ENCODE measurements at regions not wholly inside any gene's neighbourhood (a gene's known extent, or its start where the extent isn't known, plus 50 kb on each side); places are given as distances from the start of the nearest gene placed in this dataset.

- H3K9me3 ChIP-seq: no peaks in the 10 kb centered on the region
- H3K27me3 ChIP-seq: peaks cover 12% of the 10 kb centered on the region; the same call in 1 of the 2 replicates
- H3K36me3 ChIP-seq: no peaks in the 10 kb centered on the region
- H3K4me3 ChIP-seq: no peak overlapping the region
- no peak for DNase-seq
Measured at GRCh38 chr5:3007577-3007976, 256.1 kb upstream of the IRX2 start.

GRCh38 chr5:3006961-3007551 is 255.6 kb upstream of the IRX2 start:
- no peak for DNase-seq
- H3K36me3 ChIP-seq: no peaks in the 10 kb centered on the region
- peaks cover under 1% of the 10 kb centered on the region; the same call in 1 of the 2 replicates for H3K9me3 ChIP-seq
- no peak overlapping the region for H3K4me3 ChIP-seq
- peaks cover 12% of the 10 kb centered on the region; the same call in 1 of the 2 replicates for H3K27me3 ChIP-seq

GRCh38 chr5:3006526-3006925 is 255.0 kb upstream of the IRX2 start:
- Histone ChIP-seq H3K4me3 (no peak overlapping the region), H3K36me3 (no peaks in the 10 kb centered on the region), H3K9me3 (peaks cover 3% of the 10 kb centered on the region; the same call in 1 of the 2 replicates), H3K27me3 (peaks cover 12% of the 10 kb centered on the region; the same call in 1 of the 2 replicates)
- DNase-seq: no peak

- no peak for DNase-seq
- peaks cover 14% of the 10 kb centered on the region; the same call in 1 of the 2 replicates for H3K27me3 ChIP-seq
- H3K9me3 ChIP-seq: peaks cover 3% of the 10 kb centered on the region; the same call in 1 of the 2 replicates
- no peaks in the 10 kb centered on the region for H3K36me3 ChIP-seq
- no peak overlapping the region for H3K4me3 ChIP-seq
Measured at GRCh38 chr5:3004361-3005080, 253.0 kb upstream of the IRX2 start.

GRCh38 chr5:3002230-3002629 is 250.8 kb upstream of the IRX2 start:
- no peak for DNase-seq
- H3K36me3 ChIP-seq: no peaks in the 10 kb centered on the region
- H3K27me3 ChIP-seq: peaks cover 8% of the 10 kb centered on the region; the same call in 1 of the 2 replicates
- H3K9me3 ChIP-seq: peaks cover 3% of the 10 kb centered on the region; the same call in 1 of the 2 replicates
- no peak overlapping the region for H3K4me3 ChIP-seq

- no peak for DNase-seq
- H3K9me3 ChIP-seq: peaks cover 3% of the 10 kb centered on the region; the same call in 1 of the 2 replicates
- no peaks in the 10 kb centered on the region for H3K36me3 ChIP-seq
- peaks cover 4% of the 10 kb centered on the region; the same call in 1 of the 2 replicates for H3K27me3 ChIP-seq
- no peak overlapping the region for H3K4me3 ChIP-seq
Measured at GRCh38 chr5:3000631-3001030, 249.2 kb upstream of the IRX2 start.

- DNase-seq: no peak
- peaks cover 2% of the 10 kb centered on the region; the same call in 1 of the 2 replicates for H3K27me3 ChIP-seq
- H3K9me3 ChIP-seq: peaks cover 3% of the 10 kb centered on the region; the same call in 1 of the 2 replicates
- no peaks in the 10 kb centered on the region for H3K36me3 ChIP-seq
- no peak overlapping the region for H3K4me3 ChIP-seq
Measured at GRCh38 chr5:2999926-3000325, 248.4 kb upstream of the IRX2 start.

GRCh38 chr5:2998106-2998505 is 246.6 kb upstream of the IRX2 start:
- Histone ChIP-seq H3K9me3 (peaks cover 3% of the 10 kb centered on the region; the same call in 1 of the 2 replicates), H3K36me3 (no peaks in the 10 kb centered on the region), H3K27me3 (peaks cover 2% of the 10 kb centered on the region; the same call in 1 of the 2 replicates), H3K4me3 (no peak overlapping the region)
- no peak for DNase-seq

- Histone ChIP-seq H3K9me3 (peaks cover 3% of the 10 kb centered on the region; the same call in 1 of the 2 replicates), H3K4me3 (no peak overlapping the region), H3K27me3 (peaks cover 2% of the 10 kb centered on the region; the same call in 1 of the 2 replicates), H3K36me3 (no peaks in the 10 kb centered on the region)
- no peak for DNase-seq
Measured at GRCh38 chr5:2997179-2997578, 245.7 kb upstream of the IRX2 start.

GRCh38 chr5:2996687-2997086 is 245.2 kb upstream of the IRX2 start:
- no peak for DNase-seq
- H3K9me3 ChIP-seq: no peaks in the 10 kb centered on the region; the same call in 1 of the 2 replicates
- no peak overlapping the region for H3K4me3 ChIP-seq
- peaks cover 2% of the 10 kb centered on the region; the same call in 1 of the 2 replicates for H3K27me3 ChIP-seq
- H3K36me3 ChIP-seq: no peaks in the 10 kb centered on the region

GRCh38 chr5:2996248-2996647 is 244.8 kb upstream of the IRX2 start:
- no peaks in the 10 kb centered on the region; the same call in 1 of the 2 replicates for H3K27me3 ChIP-seq
- no peaks in the 10 kb centered on the region; the same call in 1 of the 2 replicates for H3K9me3 ChIP-seq
- H3K36me3 ChIP-seq: no peaks in the 10 kb centered on the region
- no peak overlapping the region for H3K4me3 ChIP-seq
- DNase-seq: peak; percentile 95

- H3K27me3 ChIP-seq: no peaks in the 10 kb centered on the region; the same call in 1 of the 2 replicates
- DNase-seq: no peak
- no peaks in the 10 kb centered on the region for H3K36me3 ChIP-seq
- H3K4me3 ChIP-seq: no peak overlapping the region
- no peaks in the 10 kb centered on the region; the same call in 1 of the 2 replicates for H3K9me3 ChIP-seq
Measured at GRCh38 chr5:2995667-2996066, 244.2 kb upstream of the IRX2 start.

GRCh38 chr5:2995035-2995434 is 243.6 kb upstream of the IRX2 start:
- Histone ChIP-seq H3K36me3 (no peaks in the 10 kb centered on the region), H3K9me3 (no peaks in the 10 kb centered on the region; the same call in 1 of the 2 replicates), H3K4me3 (no peak overlapping the region), H3K27me3 (no peaks in the 10 kb centered on the region; the same call in 1 of the 2 replicates)
- no peak for DNase-seq

- no peaks in the 10 kb centered on the region; the same call in 1 of the 2 replicates for H3K27me3 ChIP-seq
- no peaks in the 10 kb centered on the region for H3K9me3 ChIP-seq
- no peak overlapping the region for H3K4me3 ChIP-seq
- DNase-seq: no peak
- no peaks in the 10 kb centered on the region for H3K36me3 ChIP-seq
Measured at GRCh38 chr5:2993771-2994170, 242.3 kb upstream of the IRX2 start.

- Histone ChIP-seq H3K36me3 (no peaks in the 10 kb centered on the region), H3K9me3 (no peaks in the 10 kb centered on the region), H3K4me3 (no peak overlapping the region)
Measured at GRCh38 chr5:2993301-2993700, 241.8 kb upstream of the IRX2 start.

GRCh38 chr5:2992806-2993205 is 241.3 kb upstream of the IRX2 start:
- no peak overlapping the region for H3K4me3 ChIP-seq
- no peaks in the 10 kb centered on the region for H3K9me3 ChIP-seq
- H3K36me3 ChIP-seq: no peaks in the 10 kb centered on the region
- no peaks in the 10 kb centered on the region for H3K27me3 ChIP-seq
- no peak for DNase-seq

More at GRCh38 chr5:2993301-2993700, 241.8 kb upstream of the IRX2 start:
- no peaks in the 10 kb centered on the region; the same call in 1 of the 2 replicates for H3K27me3 ChIP-seq
- DNase-seq: no peak

- no peak overlapping the region for H3K4me3 ChIP-seq
- DNase-seq: no peak
- H3K27me3 ChIP-seq: no peaks in the 10 kb centered on the region
- no peaks in the 10 kb centered on the region for H3K36me3 ChIP-seq
- H3K9me3 ChIP-seq: no peaks in the 10 kb centered on the region
Measured at GRCh38 chr5:2991884-2992283, 240.4 kb upstream of the IRX2 start.

Measured in MG63 (cell line).